Upper lobe of right lung (tissue), 1 donor: ENCODE measurements at regions not wholly inside any gene's neighbourhood (a gene's known extent, or its start where the extent isn't known, plus 50 kb on each side); places are given as distances from the start of the nearest gene placed in this dataset.

Source experiments
- ATAC-seq: fragments of 200-7000 bp; cut with Tn5 transposase; one replicate; pipeline ENCODE4 v1.9.1; 2020; ENCODE audit warnings: mild to moderate bottlenecking, moderate library complexity
- DNase-seq: peaks from one replicate; pipeline ENCODE4 v3.0.0-alpha.2; 2020
- H3K27ac ChIP-seq: fragments of 200-600 bp; one replicate; pipeline ENCODE4 v1.8.0; 2022
- H3K27me3 ChIP-seq: fragments of 200-600 bp; one replicate; pipeline ENCODE4 v1.8.0; 2022; ENCODE audit warnings: mild to moderate bottlenecking
- H3K36me3 ChIP-seq: fragments of 200-600 bp; one replicate; pipeline ENCODE4 v1.8.0; 2022
- H3K4me1 ChIP-seq: fragments of 200-600 bp; one replicate; pipeline ENCODE4 v1.8.0; 2022
- H3K4me3 ChIP-seq: fragments of 200-600 bp; one replicate; pipeline ENCODE4 v1.8.0; 2022; ENCODE audit warnings: mild to moderate bottlenecking
- H3K9me3 ChIP-seq: fragments of 200-600 bp; one replicate; pipeline ENCODE4 v1.8.0; 2022
- CTCF ChIP-seq: fragments of 200-600 bp; IDR thresholded peaks from one replicate; pipeline ENCODE4 v1.8.0; 2022; ENCODE audit warnings: antibody characterized with exemption
- intact Hi-C: fragments of 100-400 bp; cut with DNase I; formaldehyde crosslinking; loops from one replicate; pipeline ENCODE4 v1.11.0; 2022
- donor health status: DM: no; HTN: yes; CAD: no; lungs with severe emphysema.

DNA sequence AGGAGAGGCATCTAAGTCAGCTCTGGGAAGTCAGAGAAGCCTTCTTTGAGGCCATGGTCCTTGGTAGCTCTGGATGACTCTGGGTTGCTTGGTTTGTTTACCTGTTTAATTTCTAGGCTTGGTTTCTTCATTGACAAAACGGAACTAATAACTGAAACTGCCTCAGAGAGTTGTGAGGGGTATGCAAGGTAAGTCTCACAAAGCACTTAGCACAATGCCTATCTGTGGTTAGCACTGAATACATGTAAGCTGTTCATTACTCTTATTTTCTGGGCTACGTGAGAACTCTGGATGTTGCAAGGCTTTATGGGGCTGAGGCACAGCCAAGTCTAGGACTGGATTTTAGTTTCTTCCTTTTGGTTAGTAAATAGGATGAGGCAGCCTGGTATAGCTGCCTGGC is 225.8 kb upstream of the NCAM1 start:
- DNase-seq (no peak), ATAC-seq (no peak)
- no peaks in the 10 kb centered on the region for H3K27me3 ChIP-seq
- H3K4me1 ChIP-seq, result no peaks in the 10 kb centered on the region
- no peak overlapping the region for H3K27ac ChIP-seq
- no peak for TF ChIP-seq CTCF
- H3K36me3 ChIP-seq, result no peaks in the 10 kb centered on the region
- no peak overlapping the region for H3K4me3 ChIP-seq
- intact Hi-C loops, result no loop called here
- H3K9me3 ChIP-seq, result no peaks in the 10 kb centered on the region

DNA sequence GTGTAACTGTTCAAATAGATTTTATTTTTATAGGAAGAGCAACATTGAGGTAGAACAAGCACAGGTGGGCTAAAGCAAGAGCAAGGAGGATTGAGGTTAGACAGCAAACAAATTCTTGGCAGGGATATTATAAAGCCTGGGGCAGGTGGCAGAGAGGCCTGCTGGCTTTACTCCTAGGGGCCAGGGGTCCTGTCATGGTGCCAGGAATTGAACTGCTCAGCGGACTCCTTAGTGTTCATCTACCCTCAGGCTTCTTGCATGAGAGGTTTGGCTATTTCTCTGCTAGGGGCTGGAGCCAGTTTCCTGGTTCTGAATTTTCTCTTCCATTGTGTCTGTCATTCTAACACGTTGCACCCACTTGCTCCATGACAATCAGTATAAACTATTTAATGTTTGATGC is 217.2 kb upstream of the NCAM1 start:
- intact Hi-C loops, result no loop called here
- DNase-seq (no peak), ATAC-seq (no peak)
- TF ChIP-seq CTCF, result no peak
- no peaks in the 10 kb centered on the region for H3K9me3 ChIP-seq
- H3K4me1 ChIP-seq, result no peaks in the 10 kb centered on the region
- H3K36me3 ChIP-seq, result no peaks in the 10 kb centered on the region
- no peak overlapping the region for H3K27ac ChIP-seq
- peaks cover 11% of the 10 kb centered on the region for H3K27me3 ChIP-seq
- no peak overlapping the region for H3K4me3 ChIP-seq

DNA sequence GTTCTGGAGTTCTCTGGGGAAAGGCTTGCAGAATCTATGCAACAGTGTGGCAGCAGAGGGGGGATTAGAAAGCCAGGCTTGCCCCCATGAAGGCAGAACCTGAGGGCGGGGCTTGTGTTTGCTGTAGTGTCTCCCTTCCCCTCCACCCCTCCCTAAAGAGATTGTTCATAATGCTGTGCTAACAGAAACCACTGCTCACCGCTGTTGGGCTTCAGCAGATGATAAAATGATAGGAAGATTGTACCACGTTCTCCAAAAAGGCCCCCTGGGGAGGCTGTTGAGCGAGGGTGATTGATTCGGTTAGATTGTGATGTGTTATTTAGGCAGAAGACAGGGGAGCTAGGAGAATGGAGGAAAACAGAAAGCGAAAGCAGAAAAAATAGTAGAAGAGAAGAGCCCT is 215.2 kb upstream of the NCAM1 start:
- Histone ChIP-seq H3K4me3 (no peak overlapping the region), H3K27ac (no peak overlapping the region), H3K9me3 (no peaks in the 10 kb centered on the region), H3K4me1 (no peaks in the 10 kb centered on the region), H3K27me3 (peaks cover 17% of the 10 kb centered on the region), H3K36me3 (no peaks in the 10 kb centered on the region)
- ATAC-seq (no peak), DNase-seq (no peak)
- no peak for TF ChIP-seq CTCF
- intact Hi-C loops, result no loop called here

DNA sequence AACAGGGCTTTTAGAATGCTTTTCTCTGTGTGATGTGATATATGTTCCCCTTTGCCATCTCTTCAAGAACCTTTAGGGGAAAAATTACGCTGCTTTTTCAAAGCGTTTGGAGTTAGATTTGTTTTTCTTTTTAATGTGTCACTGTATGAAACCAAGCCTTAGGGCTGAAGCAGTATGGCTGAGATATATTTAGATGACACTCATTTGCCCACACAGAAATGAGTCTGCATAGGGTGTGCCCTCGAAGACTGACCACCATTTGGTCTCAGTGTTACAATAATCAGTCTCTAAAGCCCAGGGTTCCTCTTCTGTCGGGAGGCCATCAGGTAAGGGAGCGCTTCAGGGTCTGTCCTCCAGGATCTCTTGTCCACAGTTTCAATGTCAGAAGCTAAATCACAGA is 213.0 kb upstream of the NCAM1 start:
- DNase-seq (no peak), ATAC-seq (no peak)
- no peak for TF ChIP-seq CTCF
- peaks cover 17% of the 10 kb centered on the region for H3K27me3 ChIP-seq
- H3K4me1 ChIP-seq, result no peaks in the 10 kb centered on the region
- no peaks in the 10 kb centered on the region for H3K36me3 ChIP-seq
- H3K9me3 ChIP-seq, result no peaks in the 10 kb centered on the region
- H3K27ac ChIP-seq, result no peak overlapping the region
- H3K4me3 ChIP-seq, result no peak overlapping the region
- intact Hi-C loops, result no loop called here

DNA sequence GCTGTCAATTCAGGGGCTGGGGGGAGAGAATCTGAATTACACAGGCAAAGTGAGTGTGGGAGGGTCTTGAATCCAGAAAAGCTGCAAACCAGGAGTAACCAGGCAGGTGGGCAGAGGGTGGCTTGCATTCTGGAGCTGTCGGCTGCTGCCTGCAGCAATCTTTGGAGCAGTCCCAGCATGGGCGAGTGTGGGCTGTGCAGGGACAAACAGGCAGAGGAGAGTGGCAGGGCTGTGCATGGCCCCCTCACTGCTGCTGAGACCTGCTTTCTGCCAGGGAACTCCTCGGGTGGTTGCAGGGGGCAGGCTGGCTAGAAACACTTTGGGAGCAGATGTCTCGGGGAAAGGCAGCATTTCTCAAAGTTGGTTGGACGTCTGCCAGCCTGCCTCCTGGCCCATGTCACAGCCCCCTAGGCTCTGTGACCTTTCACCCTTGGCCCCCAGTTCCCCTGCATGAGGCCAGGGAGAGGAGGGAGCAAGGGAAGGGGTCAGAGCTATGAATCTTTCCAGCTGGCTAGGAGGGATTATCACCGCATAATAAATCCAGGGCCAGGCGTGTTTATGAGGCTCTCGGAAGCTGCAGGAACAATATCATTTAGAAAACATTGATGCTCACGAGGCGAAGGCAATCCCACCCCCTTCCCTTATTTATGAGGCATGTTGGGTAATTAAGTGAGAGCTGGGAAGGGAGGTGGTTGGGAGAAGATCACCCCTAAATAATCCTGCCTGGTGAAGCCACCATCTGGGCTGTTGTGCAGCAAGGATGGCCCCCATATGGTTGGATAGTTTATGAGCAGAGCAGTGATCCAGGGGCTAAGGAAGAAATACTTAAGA is 212.3 kb upstream of the NCAM1 start:
- DNase-seq, result no peak
- intact Hi-C loops, result no loop called here

More for the DNA sequence above, 212.3 kb upstream of the NCAM1 start:
- TF ChIP-seq CTCF, result no peak
- ATAC-seq, result no peak
- Histone ChIP-seq H3K36me3 (no peaks in the 10 kb centered on the region), H3K9me3 (no peaks in the 10 kb centered on the region), H3K4me1 (no peaks in the 10 kb centered on the region), H3K4me3 (no peak overlapping the region), H3K27ac (no peak overlapping the region), H3K27me3 (peaks cover 17% of the 10 kb centered on the region)
